Medulla oblongata (tissue), 1 donor: ENCODE measurements at regions not wholly inside any gene's neighbourhood (a gene's known extent, or its start where the extent isn't known, plus 50 kb on each side); places are given as distances from the start of the nearest gene placed in this dataset.

Experiments used
- DNase-seq: peaks from one replicate; pipeline ENCODE4 v3.0.0-alpha.2; 2015; ENCODE audit errors: extremely low spot score

DNA sequence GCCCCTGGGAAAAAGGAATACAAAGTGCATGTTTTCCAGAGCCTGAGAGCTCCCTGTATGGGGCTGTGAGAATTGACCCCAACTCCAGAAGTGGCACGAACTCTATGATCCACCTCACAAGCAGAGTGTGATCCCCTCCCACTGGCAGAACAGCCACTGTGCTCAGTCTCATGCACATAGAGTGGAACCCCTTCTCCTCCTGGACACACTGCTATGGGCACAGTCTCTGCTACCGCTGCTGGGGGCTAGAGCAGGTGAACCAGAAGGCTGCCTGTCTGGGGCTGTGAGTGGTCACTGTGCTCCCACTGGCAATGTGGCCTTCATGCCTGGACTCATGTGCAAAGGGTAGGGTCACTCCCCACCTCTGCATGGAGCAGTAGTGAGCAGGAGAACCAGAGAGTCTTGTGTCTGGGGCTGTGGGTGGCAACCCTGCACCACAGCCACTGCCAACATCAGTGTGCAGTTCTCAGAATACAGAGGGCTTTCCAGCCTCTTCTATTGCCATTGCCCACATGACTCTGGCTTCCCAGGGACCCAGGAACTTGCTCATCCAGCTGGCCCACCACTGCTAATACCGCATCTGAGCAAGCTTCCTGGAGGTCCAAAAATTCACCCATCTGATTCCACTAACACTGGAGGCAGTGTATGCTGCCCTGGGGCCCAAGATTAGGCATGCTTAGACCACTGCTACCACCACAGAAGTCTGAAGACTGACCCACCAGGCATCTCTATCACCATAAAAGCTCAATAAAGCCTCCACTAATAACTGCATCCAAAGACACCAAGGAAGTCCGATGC is 343.7 kb upstream of the SOX14 start:
- no peak for DNase-seq

DNA sequence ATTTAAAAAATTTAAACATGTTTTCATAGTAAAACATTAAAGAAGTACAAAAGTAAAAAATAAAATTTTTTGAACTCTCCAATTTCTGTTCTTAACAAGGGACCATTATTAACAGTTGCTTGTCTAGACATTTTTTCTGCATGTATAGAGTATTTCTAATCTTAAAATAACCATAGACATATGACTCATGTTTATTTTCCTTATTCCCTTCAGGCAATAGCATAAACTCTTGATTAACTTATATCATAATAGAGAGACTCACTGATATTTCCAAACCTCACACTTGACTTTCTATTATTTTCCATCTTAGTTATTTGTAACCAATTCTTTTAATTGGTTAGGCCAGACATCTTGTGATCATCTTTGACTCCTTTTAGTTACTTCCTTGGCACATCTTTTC is 325.6 kb upstream of the SOX14 start:
- no peak for DNase-seq

DNA sequence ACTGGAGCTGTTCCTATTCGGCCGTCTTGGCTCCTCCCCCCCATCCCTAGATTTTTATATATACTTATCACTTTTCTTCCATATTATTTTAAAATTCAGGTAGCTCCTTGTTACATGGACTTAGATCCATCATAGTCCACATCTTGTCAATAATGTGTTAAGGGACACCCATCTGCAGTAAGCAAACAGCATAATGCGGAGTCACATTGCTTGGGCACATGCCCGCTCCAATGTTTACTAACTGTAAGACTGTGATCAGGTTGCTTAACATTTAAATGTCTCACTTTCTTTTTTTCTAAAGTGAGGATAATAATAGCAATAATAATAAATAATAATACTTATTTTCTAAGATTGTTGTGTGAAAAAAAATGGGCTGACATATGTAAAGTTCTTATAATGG is 303.2 kb upstream of the SOX14 start:
- no peak for DNase-seq

DNA sequence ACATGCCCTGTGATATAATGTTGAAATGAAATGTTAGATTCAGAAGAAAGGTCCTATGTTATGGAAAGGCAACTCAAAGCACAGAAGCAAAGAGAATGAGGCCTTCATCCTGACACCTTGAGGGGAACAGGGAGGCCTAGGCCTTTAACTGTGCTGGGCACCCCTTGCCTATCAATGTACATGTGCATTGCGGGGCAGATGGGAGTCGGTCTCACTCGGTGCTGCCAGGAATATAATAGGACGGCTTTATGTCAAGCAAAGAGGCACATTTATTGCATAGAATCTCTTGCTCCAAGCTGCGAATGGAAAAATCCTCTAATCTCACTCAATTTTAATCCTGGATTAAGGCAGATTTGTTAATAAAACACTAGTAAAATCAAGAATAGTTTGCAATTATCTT is 301.0 kb upstream of the SOX14 start:
- DNase-seq, result no peak

DNA sequence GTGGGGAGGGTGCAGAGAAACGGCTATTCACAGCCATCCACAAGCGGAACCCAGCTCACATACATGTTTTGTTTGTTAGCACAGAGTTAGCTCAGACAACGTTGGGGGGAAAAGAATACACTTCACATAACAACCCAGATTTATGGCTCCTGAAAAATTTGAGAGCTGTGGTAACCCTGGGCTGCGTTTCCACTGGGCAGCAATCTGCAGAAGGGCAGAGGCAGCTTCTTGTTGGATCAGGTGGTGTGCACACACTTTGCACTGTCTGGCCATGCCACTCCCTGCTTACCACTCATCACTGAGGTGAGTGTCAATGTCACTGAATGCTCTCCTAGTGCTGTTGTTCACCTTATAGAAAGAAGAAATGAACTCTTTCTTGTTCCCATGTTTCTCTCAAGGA is 299.8 kb upstream of the SOX14 start:
- DNase-seq, result no peak

DNA sequence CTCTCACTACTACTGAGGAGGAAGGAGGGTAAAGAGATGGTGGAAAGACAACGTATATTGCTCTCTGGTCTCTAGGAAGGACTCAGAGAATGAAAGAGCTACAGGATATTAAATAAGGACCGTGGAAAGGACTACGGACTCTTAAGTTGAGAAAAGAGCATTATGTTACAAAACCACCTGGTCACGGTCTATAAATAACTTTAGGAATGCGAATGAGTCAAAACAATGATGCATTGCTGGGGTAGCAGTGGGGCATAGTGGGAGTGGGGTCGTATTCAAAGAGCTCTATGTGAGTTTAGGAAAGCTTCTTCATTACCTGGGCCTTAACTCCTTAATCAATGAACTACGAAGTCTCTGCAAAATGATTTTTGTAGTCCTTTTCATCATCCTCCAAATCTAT is 295.7 kb upstream of the SOX14 start:
- no peak for DNase-seq

DNA sequence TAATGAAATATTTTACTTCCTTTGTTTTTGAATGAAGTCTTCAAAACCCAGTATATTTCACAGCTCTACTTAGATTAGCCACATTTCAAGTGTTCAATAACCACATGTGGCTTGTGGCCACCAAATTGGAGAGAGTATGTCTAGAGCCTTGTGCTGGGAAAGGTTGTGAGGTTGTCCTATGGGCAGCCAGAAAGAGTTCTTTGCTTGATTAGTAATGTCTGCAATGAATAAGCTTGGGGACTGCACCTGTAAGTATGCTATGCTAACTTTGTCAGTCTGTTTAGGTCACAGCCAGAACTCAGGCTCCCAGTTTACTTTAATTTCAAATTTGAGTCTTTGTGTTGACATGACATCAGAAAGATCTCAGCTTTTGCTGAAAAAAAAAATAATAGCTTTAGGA is 294.9 kb upstream of the SOX14 start:
- DNase-seq, result no peak

DNA sequence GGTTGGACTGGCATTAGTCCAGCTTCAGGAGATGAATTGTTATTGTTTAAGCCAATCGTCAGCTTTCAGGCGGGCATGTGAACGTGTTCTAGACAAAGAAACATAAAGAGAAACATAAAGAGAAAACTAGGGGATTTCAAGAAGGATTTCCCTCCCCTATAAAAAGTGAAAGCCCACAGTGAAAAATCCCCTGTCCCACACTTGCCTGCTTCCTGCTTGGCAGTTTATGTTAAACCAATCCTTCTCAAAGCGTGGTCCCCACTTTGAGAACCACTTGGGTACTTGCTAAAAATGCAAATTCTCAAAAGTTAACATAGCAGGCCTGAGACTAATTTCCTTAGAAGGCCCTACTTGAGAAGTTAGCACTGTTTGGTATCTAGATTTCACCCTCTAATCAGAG is 293.0 kb upstream of the SOX14 start:
- DNase-seq, result no peak

DNA sequence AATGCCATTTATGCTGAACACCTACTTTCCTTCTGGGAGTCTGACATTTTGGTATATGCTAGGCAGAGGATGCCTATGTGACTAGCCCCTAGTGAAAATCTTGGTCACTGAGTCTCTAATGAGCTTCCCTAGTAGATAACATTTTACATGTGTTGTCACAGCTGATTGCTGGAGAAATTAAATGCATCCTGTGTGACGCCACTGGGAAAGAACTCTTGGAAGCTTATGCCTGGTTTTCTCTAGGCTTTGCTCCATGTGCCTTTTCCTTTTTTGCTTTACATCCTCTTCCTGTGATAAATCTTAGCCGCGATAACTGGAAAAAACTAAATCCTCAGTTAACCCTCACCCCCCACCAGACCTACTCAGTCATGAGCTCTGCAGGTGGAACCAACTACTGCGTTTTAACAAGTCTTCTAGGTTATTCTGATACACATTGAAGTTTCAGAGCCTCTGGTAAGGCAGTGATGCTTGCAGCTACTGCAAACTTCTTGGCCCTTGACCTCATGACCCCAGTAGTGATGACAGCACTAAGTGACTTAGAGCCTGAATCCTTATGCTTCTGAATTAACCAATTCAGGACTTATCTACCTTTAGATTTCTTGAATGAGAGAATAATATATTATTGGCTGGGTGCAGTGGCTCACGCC is 292.4 kb upstream of the SOX14 start:
- no peak for DNase-seq

DNA sequence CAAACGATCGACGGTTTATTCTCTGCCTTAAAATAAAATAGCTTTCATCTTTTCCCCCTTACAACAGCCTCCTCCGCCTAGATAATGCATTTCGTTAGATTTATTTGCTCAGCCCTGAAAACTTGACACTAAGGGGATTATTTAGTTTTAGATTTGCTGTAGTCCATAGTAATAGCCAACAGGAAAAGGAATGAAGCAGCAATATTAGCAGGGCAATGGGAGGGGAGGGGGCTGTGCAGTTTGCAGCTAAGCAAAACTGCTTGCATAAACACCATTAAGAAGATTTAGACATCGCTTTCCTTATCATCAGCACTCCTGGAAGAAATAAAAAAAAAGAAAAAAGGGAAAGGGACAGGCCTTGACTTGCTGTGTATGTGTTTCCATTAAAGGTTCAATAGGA is 286.5 kb upstream of the SOX14 start:
- DNase-seq, result no peak

DNA sequence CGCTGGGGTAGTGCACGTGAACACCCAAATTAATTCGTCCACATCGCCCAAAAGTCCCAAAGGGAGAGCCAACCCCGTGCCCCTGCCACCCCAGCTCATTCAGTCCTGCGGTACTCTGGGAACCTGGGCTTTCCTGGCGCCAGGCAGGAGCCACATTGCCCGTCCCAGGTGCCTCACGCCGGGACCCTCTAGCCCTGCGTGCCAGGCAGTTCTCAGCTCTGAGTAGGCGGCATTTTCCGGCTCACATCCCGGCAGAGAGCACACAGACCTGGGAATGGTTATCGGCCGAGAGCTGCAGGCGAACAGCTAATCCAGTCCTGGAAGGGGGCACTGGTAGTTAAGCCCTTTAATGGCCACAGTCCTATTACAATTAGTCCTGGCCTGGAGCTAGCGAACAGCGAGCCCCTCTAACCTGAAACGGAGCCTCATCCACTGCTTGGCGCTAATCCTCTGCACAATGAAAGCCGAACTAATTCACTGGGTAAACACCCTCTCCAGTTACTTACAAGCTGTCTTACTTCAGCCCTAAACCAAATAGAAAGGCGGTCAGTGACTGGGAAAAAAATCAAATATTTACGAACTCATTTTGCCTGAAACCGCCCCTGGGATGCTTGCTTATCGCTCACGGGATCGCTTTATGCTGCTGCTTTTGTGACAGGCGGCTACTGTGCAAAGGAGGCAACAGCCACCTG is 254.6 kb upstream of the SOX14 start:
- DNase-seq, result no peak

DNA sequence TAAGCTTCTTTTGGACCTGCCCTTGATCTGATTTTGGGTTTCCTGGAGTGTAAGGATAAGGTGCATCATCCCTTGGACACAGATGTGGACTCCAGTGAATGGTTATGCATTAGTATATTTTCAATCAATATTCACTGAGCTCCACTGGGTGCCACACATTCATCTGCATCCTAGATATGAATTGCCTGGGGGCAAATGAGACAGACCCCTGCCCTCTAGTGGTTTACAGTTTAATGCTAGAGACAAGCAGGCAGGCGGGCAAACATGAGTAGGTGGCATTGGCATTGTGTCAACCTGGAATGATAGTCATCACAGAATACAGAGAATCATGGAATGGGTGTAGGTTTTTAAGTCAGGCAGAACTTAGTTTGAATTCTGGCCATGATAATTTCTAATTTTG is 252.5 kb upstream of the SOX14 start:
- DNase-seq, result no peak

DNA sequence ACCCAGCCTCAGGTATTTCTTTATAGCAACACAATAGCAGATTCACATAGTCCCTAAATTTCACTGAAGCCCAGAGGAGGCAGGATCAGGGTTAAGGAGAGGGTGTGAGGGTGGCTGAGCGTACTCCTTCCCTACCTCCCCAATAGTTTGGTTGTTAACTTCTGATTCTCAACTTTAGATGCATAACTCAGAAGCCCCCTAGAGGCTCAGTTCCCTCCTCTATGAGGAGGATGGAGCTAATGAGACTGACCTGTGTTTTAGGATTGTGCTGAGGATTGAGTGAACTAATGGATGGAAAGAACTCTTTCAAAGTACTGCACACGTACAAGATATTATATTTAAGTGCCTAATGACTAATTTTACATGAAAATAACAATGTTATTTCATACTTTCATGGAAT is 249.3 kb upstream of the SOX14 start:
- no peak for DNase-seq

DNA sequence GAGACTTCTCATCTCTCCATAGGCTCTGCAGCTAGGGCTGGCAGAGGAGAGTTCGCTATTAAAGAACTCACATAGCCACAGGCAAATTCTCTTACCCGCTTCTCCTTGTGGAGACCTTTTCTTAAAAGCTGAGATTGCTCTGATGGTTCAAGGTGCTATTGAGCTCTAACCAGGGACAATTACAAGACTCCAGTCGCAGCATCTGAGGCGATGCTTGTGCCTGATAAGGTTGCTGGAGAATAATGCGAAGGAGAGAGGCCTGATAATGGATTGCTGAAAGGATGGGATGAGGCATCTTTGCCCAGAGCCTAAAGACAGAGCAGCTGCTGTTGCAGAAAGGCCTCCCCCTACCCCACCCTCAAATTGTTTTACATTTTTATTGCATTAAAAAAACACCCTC is 244.5 kb upstream of the SOX14 start:
- no peak for DNase-seq

DNA sequence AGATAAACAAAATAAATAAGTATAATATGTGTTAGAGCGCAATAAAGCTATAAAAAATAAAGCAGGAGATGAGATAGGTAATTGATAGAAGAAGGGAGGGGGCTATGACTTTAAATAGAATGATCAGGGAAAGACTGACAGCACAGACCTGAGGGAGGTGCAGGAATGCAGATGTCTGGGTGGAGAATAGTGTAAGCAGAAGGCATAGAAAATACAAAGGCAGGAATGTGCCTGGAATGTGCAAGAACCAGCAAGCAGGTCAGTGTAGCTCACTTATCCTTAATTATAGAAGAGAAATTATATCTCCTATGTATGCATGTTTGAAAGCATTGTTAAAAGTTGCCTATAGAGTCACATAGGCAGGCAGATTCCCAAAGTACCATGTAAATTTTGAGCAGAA is 239.4 kb upstream of the SOX14 start:
- DNase-seq, result no peak

DNA sequence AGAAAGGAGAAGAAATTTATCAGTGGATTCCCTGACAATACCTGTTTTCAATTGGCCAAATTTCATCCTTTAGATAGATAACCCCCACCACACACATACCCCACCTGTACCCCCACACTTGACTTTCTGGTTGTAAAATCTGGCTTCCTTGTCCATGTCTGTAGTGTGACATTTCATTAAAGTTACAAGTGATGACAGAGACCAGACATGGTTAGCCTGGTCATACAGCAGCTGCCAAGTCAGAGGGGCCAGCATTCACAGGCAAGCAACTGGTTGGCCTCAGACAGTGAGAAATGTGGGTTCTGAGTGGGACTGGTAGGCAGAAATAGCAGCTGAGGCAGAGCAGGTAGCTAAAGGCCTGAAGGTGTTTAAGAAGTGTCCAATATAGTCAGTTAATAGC is 238.6 kb upstream of the SOX14 start:
- DNase-seq, result no peak

DNA sequence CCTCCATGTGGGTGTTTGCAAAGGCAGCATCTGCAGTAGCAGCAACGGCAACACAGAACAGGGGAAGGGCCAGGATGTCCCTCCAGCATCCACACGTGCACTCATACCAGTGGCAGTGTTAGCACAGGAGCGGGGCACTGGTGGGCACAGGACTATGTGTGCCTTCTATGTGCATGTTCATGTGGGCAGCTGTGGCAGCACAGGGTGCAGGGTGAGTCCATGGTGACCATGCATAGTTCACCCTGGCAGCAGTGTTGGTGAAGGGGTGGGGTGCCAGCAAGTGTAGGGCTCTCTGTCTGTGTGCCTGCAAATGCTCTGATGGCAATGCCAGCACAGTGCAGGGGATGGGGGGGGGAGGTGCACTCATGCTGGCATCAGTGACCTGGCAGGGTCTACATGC is 222.1 kb upstream of the SOX14 start:
- no peak for DNase-seq

DNA sequence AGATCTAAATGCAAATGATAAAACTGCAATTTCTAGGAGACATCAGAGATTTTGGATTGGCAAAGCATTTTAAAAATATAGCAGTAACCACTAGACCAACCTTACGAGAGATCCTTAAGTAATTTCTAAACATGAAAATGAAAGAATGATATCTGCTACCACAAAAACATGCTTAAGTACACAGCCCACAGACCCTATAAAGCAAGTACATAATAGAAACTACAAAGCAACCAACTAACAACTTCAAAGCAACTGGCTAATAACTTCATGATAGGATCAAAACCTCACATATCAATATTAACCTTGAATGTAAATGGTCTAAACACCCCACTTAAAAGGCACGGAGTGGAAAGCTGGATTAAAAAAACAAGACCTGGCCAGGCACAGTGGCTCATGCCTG is 209.9 kb upstream of the SOX14 start:
- no peak for DNase-seq

DNA sequence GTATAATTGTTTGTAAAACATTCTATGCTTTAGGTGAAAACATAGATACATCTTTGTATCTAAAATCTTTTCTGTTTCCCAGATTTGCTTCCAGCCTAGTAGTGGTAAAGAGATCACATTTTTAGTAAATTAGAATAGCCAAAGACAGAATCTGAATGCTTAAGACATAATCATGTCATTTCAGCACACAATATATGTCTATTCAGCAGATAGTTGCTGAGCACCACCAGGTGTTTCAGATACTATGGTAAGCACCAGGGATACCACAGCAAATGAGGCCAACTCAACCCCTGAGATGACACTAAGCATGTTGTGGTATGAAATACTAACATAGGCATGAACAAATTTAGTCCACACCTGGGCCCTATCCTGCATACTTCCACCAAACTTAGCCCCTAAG is 195.2 kb upstream of the SOX14 start:
- DNase-seq, result no peak

DNA sequence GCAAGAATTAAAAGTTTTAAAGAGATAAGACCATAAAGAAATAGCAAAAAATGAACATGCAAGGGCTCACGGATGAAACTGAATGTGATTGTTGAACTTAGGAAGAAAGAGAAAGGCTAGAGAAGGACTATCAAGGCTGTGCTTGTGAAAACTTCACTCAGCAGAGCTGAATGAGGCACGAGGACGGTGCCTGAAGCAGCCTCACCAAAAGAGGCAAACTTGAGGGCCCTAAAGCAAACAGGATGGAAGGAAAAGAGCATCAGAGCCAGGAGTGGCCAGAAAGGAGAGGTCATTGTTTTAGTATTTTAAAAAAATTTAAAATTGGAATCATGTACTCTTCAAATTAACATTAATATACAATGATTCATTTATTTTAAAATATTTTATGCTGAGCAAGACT is 191.2 kb upstream of the SOX14 start:
- DNase-seq, result no peak

DNA sequence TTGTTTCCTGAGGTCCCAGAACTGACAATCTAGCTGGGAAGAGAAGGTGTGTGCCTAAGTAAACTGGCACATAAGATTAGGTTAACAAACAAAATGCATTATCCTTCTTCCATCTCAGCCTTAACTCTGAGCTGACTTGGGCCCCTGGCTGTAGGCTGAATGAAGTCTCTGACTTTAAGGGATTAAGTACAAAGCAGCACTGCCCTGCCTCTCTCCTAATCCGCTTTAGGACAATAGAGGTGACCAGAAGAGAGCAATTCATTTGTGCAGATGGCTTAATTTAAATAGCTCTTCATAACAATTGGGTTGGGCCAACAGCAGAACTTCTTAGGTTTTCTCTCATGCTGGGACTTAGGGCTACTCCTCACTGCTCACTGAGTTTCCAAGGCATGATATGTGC is 181.6 kb upstream of the SOX14 start:
- DNase-seq, result no peak

DNA sequence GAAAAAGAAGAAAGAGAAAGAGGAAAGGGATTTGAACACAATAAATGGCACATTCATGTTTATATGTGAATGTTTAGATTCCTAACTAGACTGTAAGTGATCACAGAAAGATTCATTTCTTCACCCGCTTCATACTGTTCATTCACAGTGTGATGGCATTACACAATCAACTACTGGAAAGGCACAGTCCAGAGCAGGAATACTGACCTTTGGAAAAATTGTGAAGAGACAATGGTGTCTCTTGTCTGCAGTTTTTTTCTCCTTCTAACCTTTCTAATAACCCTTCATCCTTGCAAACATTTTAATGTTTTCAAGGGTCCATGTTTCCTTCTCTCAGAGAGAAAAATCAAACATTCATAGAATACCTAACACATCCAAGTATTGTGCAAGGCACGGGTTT is 180.9 kb upstream of the SOX14 start:
- DNase-seq, result no peak

DNA sequence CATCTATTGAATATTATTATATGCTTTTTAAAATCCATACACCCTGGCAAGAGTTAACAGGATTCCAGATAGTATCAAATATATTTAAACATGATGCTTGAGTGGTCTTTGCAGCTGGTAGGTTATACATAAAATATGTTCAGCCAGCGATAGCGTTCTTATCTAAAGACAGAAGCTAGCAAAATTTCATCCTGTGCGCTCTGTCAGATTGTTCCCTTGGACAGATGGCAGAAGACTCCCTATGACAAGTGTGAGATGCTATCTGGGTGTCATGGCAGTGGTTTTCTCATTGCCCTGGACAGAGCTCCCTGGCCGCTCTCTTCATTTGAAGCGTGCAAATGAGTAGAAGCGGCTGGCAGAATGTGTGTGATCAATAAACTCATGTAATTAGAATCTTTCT is 175.2 kb upstream of the SOX14 start:
- no peak for DNase-seq
